ENCODE measurements at regions not wholly inside any gene's neighbourhood (a gene's known extent, or its start where the extent isn't known, plus 50 kb on each side); places are given as distances from the start of the nearest gene placed in this dataset.

DNA sequence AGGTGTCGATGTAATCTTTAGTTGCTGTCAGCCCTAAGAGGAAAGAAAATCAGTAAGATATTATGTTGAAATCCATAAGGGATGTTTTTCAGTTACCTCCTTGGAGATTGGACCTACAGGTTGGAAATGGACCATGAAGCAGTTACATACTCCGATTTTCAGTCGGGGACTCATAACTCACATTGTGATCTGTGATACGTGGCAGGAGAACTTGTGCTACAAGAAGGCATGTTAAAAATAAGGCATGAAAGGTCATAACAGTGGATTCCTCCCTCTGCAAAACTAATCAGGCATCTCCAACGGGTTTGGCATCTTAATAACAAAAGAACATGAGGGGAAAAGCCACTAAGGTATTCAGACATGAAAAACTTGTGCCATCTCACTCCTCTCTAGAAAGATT is 111.2 kb upstream of the CACHD1 start:
- no peak for FAIRE-seq
- dilution Hi-C loops (cut with MboI; ENCODE audit: extremely low pct_ligation_motif_present, low sequenced_read_pairs): no loop called here
- H3K36me3 ChIP-seq (ENCODE audit: control insufficient read depth in 2 of 2, extremely low read depth in 1 of 2, insufficient read depth in 2 of 2, low read length in 2 of 2): no peaks in the 10 kb centered on the region

GRCh38 chr1:64361974-64362373 is 108.0 kb upstream of the CACHD1 start:
- Histone ChIP-seq H4K20me1 (ENCODE audit: control insufficient read depth, extremely low read depth, insufficient read depth, low read length) (no peaks in the 10 kb centered on the region), H2AFZ (ENCODE audit: control insufficient read depth, low read length) (no peak overlapping the region), H3K79me2 (ENCODE audit: control insufficient read depth, insufficient read depth, low read length) (no peaks in the 10 kb centered on the region), H3K27ac (ENCODE audit: control insufficient read depth, insufficient read depth, low read length) (no peak overlapping the region), H3K9me1 (ENCODE audit: control insufficient read depth, extremely low read depth, insufficient read depth, low read length) (no peaks in the 10 kb centered on the region), H3K4me1 (ENCODE audit: control insufficient read depth, extremely low read depth, insufficient read depth, low read length) (no peaks in the 10 kb centered on the region), H3K4me2 (ENCODE audit: control insufficient read depth, extremely low read depth, insufficient read depth, low read depth, low read length) (no peak overlapping the region), H3K9me3 (ENCODE audit: control insufficient read depth, low read depth, low read length) (no peaks in the 10 kb centered on the region), H3K4me3 (ENCODE audit: control insufficient read depth in 2 of 3, extremely low read depth in 1 of 3, insufficient read depth in 2 of 3, low read depth in 1 of 3, low read length in 3 of 3) (no peak overlapping the region), H3K9ac (ENCODE audit: control insufficient read depth, extremely low read depth, insufficient read depth, low read length) (no peak overlapping the region), H3K36me3 (ENCODE audit: control insufficient read depth in 2 of 2, extremely low read depth in 1 of 2, insufficient read depth in 2 of 2, low read length in 2 of 2) (no peaks in the 10 kb centered on the region), H3K27me3 (ENCODE audit: control insufficient read depth, extremely low read depth, insufficient read depth, low read length) (no peaks in the 10 kb centered on the region)
- TF ChIP-seq, protein P1, sequence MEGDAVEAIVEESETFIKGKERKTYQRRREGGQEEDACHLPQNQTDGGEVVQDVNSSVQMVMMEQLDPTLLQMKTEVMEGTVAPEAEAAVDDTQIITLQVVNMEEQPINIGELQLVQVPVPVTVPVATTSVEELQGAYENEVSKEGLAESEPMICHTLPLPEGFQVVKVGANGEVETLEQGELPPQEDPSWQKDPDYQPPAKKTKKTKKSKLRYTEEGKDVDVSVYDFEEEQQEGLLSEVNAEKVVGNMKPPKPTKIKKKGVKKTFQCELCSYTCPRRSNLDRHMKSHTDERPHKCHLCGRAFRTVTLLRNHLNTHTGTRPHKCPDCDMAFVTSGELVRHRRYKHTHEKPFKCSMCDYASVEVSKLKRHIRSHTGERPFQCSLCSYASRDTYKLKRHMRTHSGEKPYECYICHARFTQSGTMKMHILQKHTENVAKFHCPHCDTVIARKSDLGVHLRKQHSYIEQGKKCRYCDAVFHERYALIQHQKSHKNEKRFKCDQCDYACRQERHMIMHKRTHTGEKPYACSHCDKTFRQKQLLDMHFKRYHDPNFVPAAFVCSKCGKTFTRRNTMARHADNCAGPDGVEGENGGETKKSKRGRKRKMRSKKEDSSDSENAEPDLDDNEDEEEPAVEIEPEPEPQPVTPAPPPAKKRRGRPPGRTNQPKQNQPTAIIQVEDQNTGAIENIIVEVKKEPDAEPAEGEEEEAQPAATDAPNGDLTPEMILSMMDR (optimal IDR thresholded peaks at IDR 0.05 in 1 of 3, IDR thresholded peaks at IDR 0.05 in 1 of 3, conservative IDR thresholded peaks at IDR 0.05 in 1 of 3; ENCODE audit: extremely low read depth in 1 of 3, insufficient read depth in 2 of 3, low read length in 3 of 3): no peak
- TF ChIP-seq EZH2 (IDR thresholded peaks at IDR 0.05; ENCODE audit: low read length): no peak
- no peak for FAIRE-seq
- dilution Hi-C loops (cut with MboI; ENCODE audit: extremely low pct_ligation_motif_present, low sequenced_read_pairs): no loop called here
- DNase-seq (ENCODE audit: low read depth, low spot score): no peak

More for the DNA sequence above, 111.2 kb upstream of the CACHD1 start:
- no peak overlapping the region for H3K9ac ChIP-seq (ENCODE audit: control insufficient read depth, extremely low read depth, insufficient read depth, low read length)
- H2AFZ ChIP-seq (ENCODE audit: control insufficient read depth, low read length): no peak overlapping the region
- H3K79me2 ChIP-seq (ENCODE audit: control insufficient read depth, insufficient read depth, low read length): no peaks in the 10 kb centered on the region
- no peak for DNase-seq (ENCODE audit: low read depth, low spot score)
- H3K4me2 ChIP-seq (ENCODE audit: control insufficient read depth, extremely low read depth, insufficient read depth, low read depth, low read length): no peak overlapping the region
- H3K27ac ChIP-seq (ENCODE audit: control insufficient read depth, insufficient read depth, low read length): no peak overlapping the region
- H3K4me1 ChIP-seq (ENCODE audit: control insufficient read depth, extremely low read depth, insufficient read depth, low read length): no peaks in the 10 kb centered on the region
- no peaks in the 10 kb centered on the region for H3K9me1 ChIP-seq (ENCODE audit: control insufficient read depth, extremely low read depth, insufficient read depth, low read length)
- TF ChIP-seq, protein P1 (optimal IDR thresholded peaks at IDR 0.05 in 1 of 3, IDR thresholded peaks at IDR 0.05 in 1 of 3, conservative IDR thresholded peaks at IDR 0.05 in 1 of 3; ENCODE audit: extremely low read depth in 1 of 3, insufficient read depth in 2 of 3, low read length in 3 of 3): no peak
- no peak for TF ChIP-seq EZH2 (IDR thresholded peaks at IDR 0.05; ENCODE audit: low read length)
- no peaks in the 10 kb centered on the region for H4K20me1 ChIP-seq (ENCODE audit: control insufficient read depth, extremely low read depth, insufficient read depth, low read length)
- no peaks in the 10 kb centered on the region for H3K27me3 ChIP-seq (ENCODE audit: control insufficient read depth, extremely low read depth, insufficient read depth, low read length)
- no peak overlapping the region for H3K4me3 ChIP-seq (ENCODE audit: control insufficient read depth in 2 of 3, extremely low read depth in 1 of 3, insufficient read depth in 2 of 3, low read depth in 1 of 3, low read length in 3 of 3)
- H3K9me3 ChIP-seq (ENCODE audit: control insufficient read depth, low read depth, low read length): no peaks in the 10 kb centered on the region
